ENCODE measurements at regions not wholly inside any gene's neighbourhood (a gene's known extent, or its start where the extent isn't known, plus 50 kb on each side); places are given as distances from the start of the nearest gene placed in this dataset.

DNA sequence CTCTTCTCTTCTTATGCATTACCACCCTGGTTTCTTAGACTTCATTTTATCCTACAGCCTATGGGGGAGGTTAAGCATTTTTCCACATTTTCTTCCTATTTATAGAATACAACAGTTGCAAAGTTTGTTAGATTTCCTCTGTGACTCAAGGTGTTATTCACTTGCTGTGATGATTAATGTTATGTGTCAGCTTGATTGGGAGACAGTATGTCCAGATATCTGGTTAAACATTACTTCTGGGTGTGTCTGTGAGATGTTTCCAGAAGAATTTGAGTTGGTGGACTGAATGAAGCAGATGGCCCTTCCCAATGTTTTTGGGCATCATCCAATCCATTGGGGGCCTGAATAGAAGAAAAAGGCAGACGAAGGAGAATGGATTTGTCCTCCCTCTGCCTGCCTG is 131.3 kb downstream of the C6orf118 start:
- Histone ChIP-seq H3K4me2 (ENCODE audit: low read depth, low read length, poor library complexity, severe bottlenecking) (no peak overlapping the region), H3K9me2 (replicated peaks; ENCODE audit: insufficient read depth, low read length) (no peaks in the 10 kb centered on the region), H3K9ac (ENCODE audit: low read length) (no peak overlapping the region), H3K79me2 (ENCODE audit: insufficient read depth, low read length) (no peaks in the 10 kb centered on the region), H2AFZ (ENCODE audit: low read depth, low read length, severe bottlenecking) (no peak overlapping the region), H3K27ac (ENCODE audit: low read depth, low read length) (no peak overlapping the region), H3K9me3 (ENCODE audit: insufficient read depth, low read length) (no peaks in the 10 kb centered on the region), H3F3A (ENCODE audit: insufficient read depth) (no peaks in the 10 kb centered on the region), H4K20me1 (ENCODE audit: low read depth, low read length) (no peaks in the 10 kb centered on the region), H3K36me3 (ENCODE audit: low read length) (no peaks in the 10 kb centered on the region), H3K4me3 (ENCODE audit: insufficient read depth, low read length, poor library complexity, severe bottlenecking) (no peak overlapping the region), H3K27me3 (ENCODE audit: low read length) (no peaks in the 10 kb centered on the region)
- TF ChIP-seq EZH2phosphoT487 (conservative IDR thresholded peaks at IDR 0.05; ENCODE audit: low read length), result no peak
- TF ChIP-seq, protein P1, sequence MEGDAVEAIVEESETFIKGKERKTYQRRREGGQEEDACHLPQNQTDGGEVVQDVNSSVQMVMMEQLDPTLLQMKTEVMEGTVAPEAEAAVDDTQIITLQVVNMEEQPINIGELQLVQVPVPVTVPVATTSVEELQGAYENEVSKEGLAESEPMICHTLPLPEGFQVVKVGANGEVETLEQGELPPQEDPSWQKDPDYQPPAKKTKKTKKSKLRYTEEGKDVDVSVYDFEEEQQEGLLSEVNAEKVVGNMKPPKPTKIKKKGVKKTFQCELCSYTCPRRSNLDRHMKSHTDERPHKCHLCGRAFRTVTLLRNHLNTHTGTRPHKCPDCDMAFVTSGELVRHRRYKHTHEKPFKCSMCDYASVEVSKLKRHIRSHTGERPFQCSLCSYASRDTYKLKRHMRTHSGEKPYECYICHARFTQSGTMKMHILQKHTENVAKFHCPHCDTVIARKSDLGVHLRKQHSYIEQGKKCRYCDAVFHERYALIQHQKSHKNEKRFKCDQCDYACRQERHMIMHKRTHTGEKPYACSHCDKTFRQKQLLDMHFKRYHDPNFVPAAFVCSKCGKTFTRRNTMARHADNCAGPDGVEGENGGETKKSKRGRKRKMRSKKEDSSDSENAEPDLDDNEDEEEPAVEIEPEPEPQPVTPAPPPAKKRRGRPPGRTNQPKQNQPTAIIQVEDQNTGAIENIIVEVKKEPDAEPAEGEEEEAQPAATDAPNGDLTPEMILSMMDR (IDR thresholded peaks at IDR 0.05; ENCODE audit: insufficient read depth, low read length, poor library complexity, severe bottlenecking), result no peak

DNA sequence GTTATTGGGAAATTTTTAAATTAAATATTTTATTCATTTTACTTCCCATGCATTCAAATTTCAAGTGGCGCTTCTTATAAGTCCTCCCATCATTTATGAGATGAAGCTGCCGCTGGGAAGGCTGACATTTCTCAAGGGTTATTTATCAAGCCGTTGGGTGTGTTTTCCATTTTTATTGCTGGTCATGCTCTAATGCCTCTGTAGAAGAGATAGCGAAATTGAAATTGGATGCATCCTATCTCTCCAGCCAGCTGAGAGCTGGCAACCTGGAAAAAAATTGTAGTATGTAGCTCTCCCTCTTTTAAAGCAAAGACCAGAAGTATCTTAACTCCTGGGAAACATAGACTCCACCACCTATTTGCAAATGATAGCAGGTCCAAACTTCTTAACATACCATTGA is 135.9 kb downstream of the C6orf118 start:
- H3K27ac ChIP-seq (ENCODE audit: low read depth, low read length), result no peak overlapping the region
- H3F3A ChIP-seq (ENCODE audit: insufficient read depth), result no peaks in the 10 kb centered on the region
- H3K9me2 ChIP-seq (replicated peaks; ENCODE audit: insufficient read depth, low read length), result no peaks in the 10 kb centered on the region
- no peaks in the 10 kb centered on the region for H3K9me3 ChIP-seq (ENCODE audit: insufficient read depth, low read length)
- no peaks in the 10 kb centered on the region for H3K79me2 ChIP-seq (ENCODE audit: insufficient read depth, low read length)
- H4K20me1 ChIP-seq (ENCODE audit: low read depth, low read length), result no peaks in the 10 kb centered on the region
- no peak overlapping the region for H3K4me3 ChIP-seq (ENCODE audit: insufficient read depth, low read length, poor library complexity, severe bottlenecking)
- H3K4me2 ChIP-seq (ENCODE audit: low read depth, low read length, poor library complexity, severe bottlenecking), result no peak overlapping the region
- H3K27me3 ChIP-seq (ENCODE audit: low read length), result no peaks in the 10 kb centered on the region
- no peak overlapping the region for H2AFZ ChIP-seq (ENCODE audit: low read depth, low read length, severe bottlenecking)
- H3K9ac ChIP-seq (ENCODE audit: low read length), result no peak overlapping the region
- H3K36me3 ChIP-seq (ENCODE audit: low read length), result no peaks in the 10 kb centered on the region
- TF ChIP-seq, protein P1 (IDR thresholded peaks at IDR 0.05; ENCODE audit: insufficient read depth, low read length, poor library complexity, severe bottlenecking), result no peak
- TF ChIP-seq EZH2phosphoT487 (conservative IDR thresholded peaks at IDR 0.05; ENCODE audit: low read length), result no peak

DNA sequence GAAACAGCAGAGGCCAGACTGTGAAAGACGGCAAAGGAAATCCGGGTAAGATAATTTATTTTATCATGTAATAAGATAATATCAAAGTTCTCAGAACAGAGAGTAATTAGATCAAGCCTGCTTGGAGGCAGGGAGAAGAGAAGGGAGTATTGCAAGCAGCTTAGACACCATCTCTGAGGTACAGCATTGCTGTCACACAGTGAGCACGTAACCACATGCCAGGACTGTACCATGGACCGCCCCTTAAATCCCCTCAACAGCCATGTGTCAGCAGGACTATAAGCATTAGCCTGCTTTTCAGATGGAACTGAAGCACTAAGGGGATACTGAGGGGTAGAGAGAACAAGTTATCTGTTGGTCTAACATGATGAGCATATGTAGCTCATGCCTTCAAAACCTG is 141.5 kb downstream of the C6orf118 start:
- Histone ChIP-seq H2AFZ (ENCODE audit: low read depth, low read length, severe bottlenecking) (no peak overlapping the region), H3K4me2 (ENCODE audit: low read depth, low read length, poor library complexity, severe bottlenecking) (no peak overlapping the region), H3K9me3 (ENCODE audit: insufficient read depth, low read length) (peaks cover 6% of the 10 kb centered on the region; the same call in 1 of the 2 replicates), H3K9me2 (replicated peaks; ENCODE audit: insufficient read depth, low read length) (no peaks in the 10 kb centered on the region), H4K20me1 (ENCODE audit: low read depth, low read length) (no peaks in the 10 kb centered on the region), H3K27me3 (ENCODE audit: low read length) (no peaks in the 10 kb centered on the region), H3K27ac (ENCODE audit: low read depth, low read length) (no peak overlapping the region), H3K9ac (ENCODE audit: low read length) (no peak overlapping the region), H3K79me2 (ENCODE audit: insufficient read depth, low read length) (no peaks in the 10 kb centered on the region), H3K4me3 (ENCODE audit: insufficient read depth, low read length, poor library complexity, severe bottlenecking) (no peak overlapping the region), H3K36me3 (ENCODE audit: low read length) (no peaks in the 10 kb centered on the region), H3F3A (ENCODE audit: insufficient read depth) (no peaks in the 10 kb centered on the region)
- TF ChIP-seq, protein P1 (IDR thresholded peaks at IDR 0.05; ENCODE audit: insufficient read depth, low read length, poor library complexity, severe bottlenecking), result no peak
- no peak for TF ChIP-seq EZH2phosphoT487 (conservative IDR thresholded peaks at IDR 0.05; ENCODE audit: low read length)
